HG03342 (cell line): ENCODE measurements at regions not wholly inside any gene's neighbourhood (a gene's known extent, or its start where the extent isn't known, plus 50 kb on each side); places are given as distances from the start of the nearest gene placed in this dataset.
A peak's percentile ranks its signal among the peaks of the same experiment; 100 is the strongest.
"Not testable (repeated sequence)": the region's sequence is repeated elsewhere in the genome, so short reads cannot be mapped to it uniquely, and the experiment has no call there.

Experiments
- ATAC-seq: cut with Tn5 transposase; IDR thresholded peaks from one replicate; pipeline ENCODE4 v1.9.1; 2021; ENCODE audit warnings: mild to moderate bottlenecking, moderate library complexity; ENCODE audit not compliant: unreplicated experiment

- no peak for ATAC-seq
Observed at GRCh38 chr11:34795641-34796040, 120.5 kb downstream of the APIP start.

- no peak for ATAC-seq
Observed at GRCh38 chr11:34794696-34795095, 121.5 kb downstream of the APIP start.

GRCh38 chr11:34793666-34794065 is 122.5 kb downstream of the APIP start:
- no peak for ATAC-seq

- ATAC-seq: no peak
Observed at GRCh38 chr11:34792814-34793258, 123.3 kb downstream of the APIP start.

GRCh38 chr11:34791780-34792542 is 124.2 kb downstream of the APIP start:
- ATAC-seq: peak; percentile 62

GRCh38 chr11:34790620-34791019 is 125.6 kb downstream of the APIP start:
- ATAC-seq: no peak

GRCh38 chr11:34789196-34789834 is 126.9 kb downstream of the APIP start:
- ATAC-seq: no peak

GRCh38 chr11:34788642-34789041 is 127.5 kb downstream of the APIP start:
- ATAC-seq: no peak

- no peak for ATAC-seq
Observed at GRCh38 chr11:34787895-34788294, 128.3 kb downstream of the APIP start.

- ATAC-seq: no peak
Observed at GRCh38 chr11:34787348-34787747, 128.8 kb downstream of the APIP start.

- ATAC-seq: no peak
Observed at GRCh38 chr11:34784318-34784841, 131.8 kb downstream of the APIP start.

- no peak for ATAC-seq
Observed at GRCh38 chr11:34783816-34784317, 132.3 kb downstream of the APIP start.

- not testable (repeated sequence) for ATAC-seq
Observed at GRCh38 chr11:34781826-34782225, 134.4 kb downstream of the APIP start.

GRCh38 chr11:34775417-34775888 is 140.7 kb downstream of the APIP start:
- no peak for ATAC-seq

- no peak for ATAC-seq
Observed at GRCh38 chr11:34774604-34775003, 141.6 kb downstream of the APIP start.

- ATAC-seq: no peak
Observed at GRCh38 chr11:34773826-34774225, 142.4 kb downstream of the APIP start.

- no peak for ATAC-seq
Observed at GRCh38 chr11:34773211-34773610, 143.0 kb downstream of the APIP start.

GRCh38 chr11:34770111-34770510 is 146.1 kb downstream of the APIP start:
- ATAC-seq: no peak

GRCh38 chr11:34769224-34769623 is 147.0 kb downstream of the APIP start:
- ATAC-seq: no peak

GRCh38 chr11:34762625-34763024 is 141.7 kb downstream of the EHF start:
- not testable (repeated sequence) for ATAC-seq

GRCh38 chr11:34758262-34758661 is 137.4 kb downstream of the EHF start:
- no peak for ATAC-seq

- ATAC-seq: no peak
Observed at GRCh38 chr11:34757026-34757451, 136.1 kb downstream of the EHF start.
